ENCODE measurements at regions not wholly inside any gene's neighbourhood (a gene's known extent, or its start where the extent isn't known, plus 50 kb on each side); places are given as distances from the start of the nearest gene placed in this dataset.
A peak's percentile ranks its signal among the peaks of the same experiment; 100 is the strongest.

- POLR2A ChIA-PET, result no interaction called here
- H3K27ac ChIP-seq (ENCODE audit: extremely low read depth, low read depth, low read length), result no peak overlapping the region
These were observed 239.4 kb upstream of the ZPLD1 start for GRCh38 chr3:102195198-102195948.

GRCh38 chr3:102200126-102200525, 234.7 kb upstream of the ZPLD1 start:
- 0 out of 2 replicates have a peak, but pooled peaks cover 1% of the 10 kb centered on the region for H3K4me1 ChIP-seq (ENCODE audit: control insufficient read depth, insufficient read depth, low read length)
- ChIA-PET CTCF (no interaction called here), POLR2A (no interaction called here)
- no peaks in the 10 kb centered on the region for H3K36me3 ChIP-seq (ENCODE audit: control insufficient read depth in 2 of 2, insufficient read depth in 1 of 2, low read length in 2 of 2)
- 0 out of 2 replicates have a peak, but pooled peaks have one; percentile 20 for TF ChIP-seq PRDM10 (tag by site-specific recombination; IDR thresholded peaks at IDR 0.05)
- no peak for TF ChIP-seq ZNF302 (tag by site-specific recombination; IDR thresholded peaks at IDR 0.05; ENCODE audit: low read depth)
- H3K27ac ChIP-seq (ENCODE audit: extremely low read depth, low read depth, low read length), result no peak overlapping the region
- no peaks in the 10 kb centered on the region for H3K9me3 ChIP-seq (ENCODE audit: control insufficient read depth, insufficient read depth, low read depth, low read length)
- H3K4me3 ChIP-seq (ENCODE audit: low read depth, low read length), result no peak overlapping the region

More at GRCh38 chr3:102195198-102195948, 239.4 kb upstream of the ZPLD1 start:
- CTCF ChIA-PET, result interaction anchor here (0.6 kb wide), 1 partner anchor 32 kb away, joined by 4 read pairs; no protein-coding TSS in a partner anchor
- no peak for TF ChIP-seq MYNN (tag by site-specific recombination; IDR thresholded peaks at IDR 0.05; ENCODE audit: borderline replicate concordance)
- peaks cover 15% of the 10 kb centered on the region for H3K4me1 ChIP-seq (ENCODE audit: control insufficient read depth, insufficient read depth, low read length)
- H3K36me3 ChIP-seq (ENCODE audit: control insufficient read depth in 2 of 2, insufficient read depth in 1 of 2, low read length in 2 of 2), result no peaks in the 10 kb centered on the region
- no peak overlapping the region for H3K4me3 ChIP-seq (ENCODE audit: low read depth, low read length)
- H3K9me3 ChIP-seq (ENCODE audit: control insufficient read depth, insufficient read depth, low read depth, low read length), result no peaks in the 10 kb centered on the region

GRCh38 chr3:102200560-102200959, 234.3 kb upstream of the ZPLD1 start:
- Histone ChIP-seq H3K9me3 (ENCODE audit: control insufficient read depth, insufficient read depth, low read depth, low read length) (no peaks in the 10 kb centered on the region), H3K4me1 (ENCODE audit: control insufficient read depth, insufficient read depth, low read length) (no peaks in the 10 kb centered on the region), H3K4me3 (ENCODE audit: low read depth, low read length) (no peak overlapping the region), H3K27ac (ENCODE audit: extremely low read depth, low read depth, low read length) (no peak overlapping the region), H3K36me3 (ENCODE audit: control insufficient read depth in 2 of 2, insufficient read depth in 1 of 2, low read length in 2 of 2) (no peaks in the 10 kb centered on the region)
- ChIA-PET CTCF (no interaction called here), POLR2A (no interaction called here)
- TF ChIP-seq SP7 (tag by site-specific recombination; IDR thresholded peaks at IDR 0.05) (no peak), PRDM1 (tag by site-specific recombination; IDR thresholded peaks at IDR 0.05) (no peak), HOXC10 (CRISPR knock-in tag; IDR thresholded peaks at IDR 0.05) (no peak), KLF10 (tag by site-specific recombination; IDR thresholded peaks at IDR 0.05) (no peak), EGR2 (tag by site-specific recombination; IDR thresholded peaks at IDR 0.05; ENCODE audit: low read depth) (no peak), CTCF (tag by site-specific recombination; IDR thresholded peaks at IDR 0.05) (no peak), ZNF426 (tag by site-specific recombination; IDR thresholded peaks at IDR 0.05) (no peak), ZNF624 (tag by site-specific recombination; IDR thresholded peaks at IDR 0.05) (no peak), ZNF37A (tag by site-specific recombination; IDR thresholded peaks at IDR 0.05) (no peak), ZNF747 (tag by site-specific recombination; IDR thresholded peaks at IDR 0.05) (no peak), ZNF155 (tag by site-specific recombination; IDR thresholded peaks at IDR 0.05) (no peak), HOXA7 (CRISPR knock-in tag; IDR thresholded peaks at IDR 0.05; ENCODE audit: borderline replicate concordance) (no peak), ZNF692 (tag by site-specific recombination; IDR thresholded peaks at IDR 0.05) (no peak), ZEB2 (tag by site-specific recombination; IDR thresholded peaks at IDR 0.05) (no peak), ZNF423 (tag by site-specific recombination; IDR thresholded peaks at IDR 0.05) (no peak), PRDM10 (tag by site-specific recombination; IDR thresholded peaks at IDR 0.05) (no peak)

Measured in HEK293 (cell line).